Right atrium auricular region (tissue), 2 donors: ENCODE measurements at regions not wholly inside any gene's neighbourhood (a gene's known extent, or its start where the extent isn't known, plus 50 kb on each side); places are given as distances from the start of the nearest gene placed in this dataset.

Experiments used
- DNase-seq: peaks from one replicate; pipeline ENCODE4 v3.0.0-alpha.2; 2019; ENCODE audit warnings: low spot score
- H3K27ac ChIP-seq, 2 donors: fragments of 200-600 bp; sonication (generic); 1 replicate in 1 of 2; 2 replicates in 1 of 2; pipeline ENCODE4 v1.5.1; 2016 to 2019
- H3K27me3 ChIP-seq, 2 donors: fragments of 200-600 bp; sonication (generic); one replicate each; pipeline versions ENCODE4 v1.5.1 to v1.6.0; 2017 to 2019
- H3K36me3 ChIP-seq: fragments of 200-600 bp; sonication (generic); one replicate; pipeline ENCODE4 v1.5.1; 2016
- H3K4me1 ChIP-seq, 2 donors: fragments of 200-600 bp; sonication (generic); one replicate each; pipeline versions ENCODE4 v1.5.1 to v1.6.0; 2017 to 2019
- H3K4me3 ChIP-seq, 2 donors: fragments of 200-600 bp; sonication (generic); 1 replicate in 1 of 2; 2 replicates in 1 of 2; pipeline ENCODE4 v1.5.1; 2017 to 2019; ENCODE audit warnings: mild to moderate bottlenecking in 1 of 2, moderate library complexity in 1 of 2
- H3K9me3 ChIP-seq, 2 donors: fragments of 200-600 bp; sonication (generic); one replicate each; pipeline ENCODE4 v1.5.1; 2019
- CTCF ChIP-seq, 2 donors: fragments of 200-600 bp; sonication (generic); IDR thresholded peaks; one replicate each; pipeline ENCODE4 v1.5.1; 2019; ENCODE audit warnings: antibody characterized with exemption in 2 of 2

- no peak for DNase-seq
- Histone ChIP-seq H3K36me3 (no peaks in the 10 kb centered on the region), H3K4me3 (no peak overlapping the region), H3K4me1 (no peaks in the 10 kb centered on the region), H3K27me3 (no peaks in the 10 kb centered on the region), H3K27ac (no peak overlapping the region), H3K9me3 (no peaks in the 10 kb centered on the region)
- no peak for TF ChIP-seq CTCF (IDR thresholded peaks at IDR 0.05)
These were observed 321.9 kb upstream of the NPVF start for GRCh38 chr7:25550149-25550548.

- Histone ChIP-seq H3K36me3 (no peaks in the 10 kb centered on the region), H3K9me3 (no peaks in the 10 kb centered on the region), H3K27ac (no peak overlapping the region), H3K4me1 (no peaks in the 10 kb centered on the region), H3K27me3 (no peaks in the 10 kb centered on the region), H3K4me3 (no peak overlapping the region)
- no peak for DNase-seq
- no peak for TF ChIP-seq CTCF (IDR thresholded peaks at IDR 0.05)
These were observed 324.7 kb upstream of the NPVF start for GRCh38 chr7:25552998-25553397.

- TF ChIP-seq CTCF (IDR thresholded peaks at IDR 0.05), result no peak
- no peaks in the 10 kb centered on the region for H3K4me1 ChIP-seq
- no peaks in the 10 kb centered on the region for H3K27me3 ChIP-seq
- DNase-seq, result no peak
- peaks cover 0 to 5% of the 10 kb centered on the region in 2 donors for H3K9me3 ChIP-seq
- no peak overlapping the region for H3K27ac ChIP-seq
- no peak overlapping the region for H3K4me3 ChIP-seq
- no peaks in the 10 kb centered on the region for H3K36me3 ChIP-seq
These were observed 325.4 kb upstream of the NPVF start for GRCh38 chr7:25553580-25554291.

- H3K4me3 ChIP-seq, result no peak overlapping the region
- H3K9me3 ChIP-seq, result peaks cover 0 to 5% of the 10 kb centered on the region in 2 donors
- no peaks in the 10 kb centered on the region for H3K4me1 ChIP-seq
- H3K27ac ChIP-seq, result no peak overlapping the region
- no peak for DNase-seq
- no peaks in the 10 kb centered on the region for H3K27me3 ChIP-seq
- no peaks in the 10 kb centered on the region for H3K36me3 ChIP-seq
- no peak for TF ChIP-seq CTCF (IDR thresholded peaks at IDR 0.05)
These were observed 329.2 kb upstream of the NPVF start for GRCh38 chr7:25557379-25557917.

GRCh38 chr7:25557930-25558329 is 329.6 kb upstream of the NPVF start:
- Histone ChIP-seq H3K27me3 (no peaks in the 10 kb centered on the region), H3K4me1 (no peaks in the 10 kb centered on the region)

More at GRCh38 chr7:25557930-25558329, 329.6 kb upstream of the NPVF start:
- Histone ChIP-seq H3K36me3 (no peaks in the 10 kb centered on the region), H3K4me3 (no peak overlapping the region), H3K27ac (no peak overlapping the region), H3K9me3 (peaks cover 0 to 5% of the 10 kb centered on the region in 2 donors)
- TF ChIP-seq CTCF (IDR thresholded peaks at IDR 0.05), result no peak
- DNase-seq, result no peak
